ENCODE measurements at regions not wholly inside any gene's neighbourhood (a gene's known extent, or its start where the extent isn't known, plus 50 kb on each side); places are given as distances from the start of the nearest gene placed in this dataset.

- Histone ChIP-seq H3K4me3 (ENCODE audit: low read depth, low read length, poor library complexity, severe bottlenecking) (no peak overlapping the region), H3K79me2 (ENCODE audit: insufficient read depth, low read depth, low read length) (no peaks in the 10 kb centered on the region), H3K4me1 (ENCODE audit: insufficient read depth, low read length, poor library complexity, severe bottlenecking) (no peaks in the 10 kb centered on the region), H2AFZ (ENCODE audit: low read length) (no peak overlapping the region), H4K20me1 (ENCODE audit: insufficient read depth, low read length) (no peaks in the 10 kb centered on the region), H3K4me2 (ENCODE audit: low read length) (no peak overlapping the region), H3K9me2 (ENCODE audit: insufficient read depth, low read length) (no peaks in the 10 kb centered on the region), H3K27ac (ENCODE audit: low read depth, low read length, poor library complexity, severe bottlenecking) (no peak overlapping the region), H3K9me3 (ENCODE audit: low read length) (no peaks in the 10 kb centered on the region), H3K36me3 (ENCODE audit: insufficient read depth, low read length) (no peaks in the 10 kb centered on the region)
- no peak for TF ChIP-seq CTCF (conservative IDR thresholded peaks at IDR 0.05; ENCODE audit: low read length)
- no peak for TF ChIP-seq EZH2phosphoT487 (IDR thresholded peaks at IDR 0.05; ENCODE audit: borderline replicate concordance, low read depth, low read length)
- no peak for DNase-seq (ENCODE audit: low spot score)
- ChIA-PET POLR2A (interaction anchor here (0.5 kb wide), 1 partner anchor 696 kb away, joined by 7 read pairs; no protein-coding TSS in a partner anchor), CTCF (ENCODE audit: unreplicated experiment) (no interaction called here)
- intact Hi-C loops (cut with micrococcal nuclease; ENCODE audit: unreplicated experiment): no loop called here
- no TSS peak for BruUV-seq (replicated peaks)
These were observed 132.9 kb downstream of the HLX start for GRCh38 chr1:221012120-221012519.

- no peak for TF ChIP-seq EZH2phosphoT487 (IDR thresholded peaks at IDR 0.05; ENCODE audit: borderline replicate concordance, low read depth, low read length)
- no peak for TF ChIP-seq CTCF (conservative IDR thresholded peaks at IDR 0.05; ENCODE audit: low read length)
- ChIA-PET CTCF (ENCODE audit: unreplicated experiment) (no interaction called here), POLR2A (no interaction called here)
- Histone ChIP-seq H3K4me3 (ENCODE audit: low read depth, low read length, poor library complexity, severe bottlenecking) (no peak overlapping the region), H3K9me3 (ENCODE audit: low read length) (no peaks in the 10 kb centered on the region), H3K9me2 (ENCODE audit: insufficient read depth, low read length) (no peaks in the 10 kb centered on the region), H2AFZ (ENCODE audit: low read length) (no peak overlapping the region), H3K27ac (ENCODE audit: low read depth, low read length, poor library complexity, severe bottlenecking) (no peak overlapping the region), H4K20me1 (ENCODE audit: insufficient read depth, low read length) (no peaks in the 10 kb centered on the region), H3K79me2 (ENCODE audit: insufficient read depth, low read depth, low read length) (no peaks in the 10 kb centered on the region), H3K4me1 (ENCODE audit: insufficient read depth, low read length, poor library complexity, severe bottlenecking) (no peaks in the 10 kb centered on the region), H3K4me2 (ENCODE audit: low read length) (no peak overlapping the region), H3K36me3 (ENCODE audit: insufficient read depth, low read length) (no peaks in the 10 kb centered on the region)
- intact Hi-C loops (cut with micrococcal nuclease; ENCODE audit: unreplicated experiment): no loop called here
- BruUV-seq (replicated peaks): no TSS peak
- DNase-seq (ENCODE audit: low spot score): no peak
These were observed 134.7 kb downstream of the HLX start for GRCh38 chr1:221013691-221014660.
